ENCODE measurements at regions not wholly inside any gene's neighbourhood (a gene's known extent, or its start where the extent isn't known, plus 50 kb on each side); places are given as distances from the start of the nearest gene placed in this dataset.

GRCh38 chr10:128610113-128610512 is 483.9 kb upstream of the MKI67 start:
- no peak for TF ChIP-seq POLR2A (IDR thresholded peaks at IDR 0.05)
- no peak for TF ChIP-seq CTCF (IDR thresholded peaks at IDR 0.05)
- TF ChIP-seq EP300 (IDR thresholded peaks at IDR 0.05): no peak
- no peak for TF ChIP-seq POLR2AphosphoS5 (IDR thresholded peaks at IDR 0.05)

Measured in sigmoid colon (tissue), 4 donors.